ENCODE measurements at regions not wholly inside any gene's neighbourhood (a gene's known extent, or its start where the extent isn't known, plus 50 kb on each side); places are given as distances from the start of the nearest gene placed in this dataset.

GRCh38 chr6:14328163-14328562, 210.6 kb downstream of the CD83 start:
- no TSS peak for BruUV-seq (replicated peaks)
- Histone ChIP-seq H3K36me3 (ENCODE audit: control insufficient read depth in 1 of 2, insufficient read depth in 2 of 2, low read length in 2 of 2) (no peaks in the 10 kb centered on the region), H3K27ac (ENCODE audit: low read depth, low read length) (no peak overlapping the region), H3K9me3 (ENCODE audit: control insufficient read depth in 1 of 2, insufficient read depth in 1 of 2, low read depth in 1 of 2, low read length in 2 of 2) (no peaks in the 10 kb centered on the region), H3K4me3 (replicated peaks in 1 of 2; ENCODE audit: low read depth in 1 of 2, low read length in 2 of 2) (no peak overlapping the region), H3K9me2 (ENCODE audit: insufficient read depth) (no peaks in the 10 kb centered on the region), H3K79me2 (ENCODE audit: insufficient read depth, low read length) (no peaks in the 10 kb centered on the region), H3K9ac (ENCODE audit: low read length) (no peak overlapping the region), H4K20me1 (ENCODE audit: insufficient read depth) (no peaks in the 10 kb centered on the region), H2AFZ (ENCODE audit: low read depth, low read length, poor library complexity, severe bottlenecking) (no peak overlapping the region), H3K4me1 (ENCODE audit: control insufficient read depth in 1 of 2, insufficient read depth in 2 of 2, low read length in 2 of 2) (no peaks in the 10 kb centered on the region), H3K27me3 (ENCODE audit: insufficient read depth, low read length) (no peaks in the 10 kb centered on the region), H3K4me2 (ENCODE audit: low read length) (no peak overlapping the region)
- CTCF ChIA-PET = no interaction called here
- no peak for ATAC-seq
- TF ChIP-seq CBX3 (IDR thresholded peaks at IDR 0.05; ENCODE audit: low read depth) (no peak), ZNF274 (IDR thresholded peaks at IDR 0.05; ENCODE audit: low read depth, low read length) (no peak), POLR2A (IDR thresholded peaks at IDR 0.05; ENCODE audit: borderline replicate concordance, extremely low read depth, insufficient read depth, insufficient read length) (no peak), REST (IDR thresholded peaks at IDR 0.05; ENCODE audit: low read depth) (no peak), CTCF (IDR thresholded peaks at IDR 0.05 in 2 of 3, conservative IDR thresholded peaks at IDR 0.05 in 1 of 3; ENCODE audit: borderline replicate concordance in 1 of 3, insufficient read depth in 1 of 3, low read depth in 2 of 3, low read length in 2 of 3) (no peak), YY1 (IDR thresholded peaks at IDR 0.05; ENCODE audit: extremely low read depth, insufficient replicate concordance, low read depth, low read length) (no peak), CEBPB (IDR thresholded peaks at IDR 0.05; ENCODE audit: low read depth) (no peak), EZH2 (IDR thresholded peaks at IDR 0.05) (no peak), SRF (IDR thresholded peaks at IDR 0.05; ENCODE audit: low read depth) (no peak), POLR2AphosphoS5 (IDR thresholded peaks at IDR 0.05; ENCODE audit: low read depth, low read length) (no peak), SIN3A (IDR thresholded peaks at IDR 0.05; ENCODE audit: low read depth) (no peak), TCF7L2 (IDR thresholded peaks at IDR 0.05; ENCODE audit: borderline replicate concordance, extremely low read depth, insufficient read depth, insufficient read length) (no peak), FOSL1 (IDR thresholded peaks at IDR 0.05; ENCODE audit: low read depth) (no peak), EZH2phosphoT487 (IDR thresholded peaks at IDR 0.05; ENCODE audit: borderline replicate concordance) (no peak), RAD21 (IDR thresholded peaks at IDR 0.05; ENCODE audit: low read depth) (no peak), ZFX (IDR thresholded peaks at IDR 0.05) (no peak), ELF1 (IDR thresholded peaks at IDR 0.05; ENCODE audit: borderline replicate concordance, low read depth) (no peak), MAX (IDR thresholded peaks at IDR 0.05) (no peak), SP1 (IDR thresholded peaks at IDR 0.05; ENCODE audit: low read depth) (no peak), ATF3 (IDR thresholded peaks at IDR 0.05) (no peak)
- RAD21 ChIA-PET (ENCODE audit: low non-redundant PET in 1 of 2, low total read pairs in 2 of 2, uncharacterized antibody in 2 of 2, unreplicated experiment in 2 of 2) = no interaction called here
- POLR2A ChIA-PET = no interaction called here
- no peak for DNase-seq (ENCODE audit: low read depth, low spot score)
- intact Hi-C loops (cut with micrococcal nuclease) = no loop called here

Data from HCT116 (cell line).